ENCODE measurements at regions not wholly inside any gene's neighbourhood (a gene's known extent, or its start where the extent isn't known, plus 50 kb on each side); places are given as distances from the start of the nearest gene placed in this dataset.
"Not testable (repeated sequence)": the region's sequence is repeated elsewhere in the genome, so short reads cannot be mapped to it uniquely, and the experiment has no call there.

DNA sequence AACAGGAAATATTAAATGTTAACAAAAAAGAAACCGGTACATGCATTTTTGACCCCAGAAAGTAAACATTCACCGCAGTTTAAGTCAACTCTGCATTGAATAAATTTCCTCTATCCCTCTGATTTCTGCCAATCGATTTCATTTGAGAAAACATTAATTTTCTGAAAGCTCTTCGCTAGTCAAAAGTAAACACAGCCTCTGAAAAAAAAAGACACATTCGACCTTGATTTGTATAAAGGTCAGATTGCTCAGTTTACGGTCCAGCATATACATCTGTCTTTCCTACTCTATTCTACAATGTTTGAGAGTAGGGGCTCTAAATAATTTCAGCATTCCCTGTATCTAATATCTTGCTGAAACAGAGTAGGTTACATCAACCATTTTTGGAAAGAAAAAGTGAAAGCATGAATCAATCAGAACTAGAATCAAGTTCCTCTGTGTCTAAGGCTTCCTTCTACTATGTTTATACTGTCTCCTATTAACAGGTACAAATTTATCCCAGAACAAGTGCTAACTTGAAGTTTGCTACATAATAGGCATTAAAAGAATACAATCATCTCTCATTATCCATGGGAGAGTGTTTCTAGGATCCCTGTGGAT is 243.8 kb downstream of the UBE2NL start:
- intact Hi-C loops (cut with micrococcal nuclease); H3K27ac Mint-ChIP-seq; H3K4me3 Mint-ChIP-seq; H3K27me3 ChIP-seq (ENCODE audit: insufficient read depth, low read length); H3K4me1 Mint-ChIP-seq; DNase-seq; H3K36me3 ChIP-seq (ENCODE audit: insufficient read depth, low read length); POLR2A ChIA-PET (ENCODE audit: partially characterized antibody); H3K4me3 ChIP-seq (ENCODE audit: low read length in 2 of 2); H3K9me3 ChIP-seq (ENCODE audit: control insufficient read depth in 1 of 2, low read length in 2 of 2); H3K4me1 ChIP-seq (ENCODE audit: insufficient read depth, low read length); CTCF ChIA-PET (ENCODE audit: partially characterized antibody); H3K36me3 Mint-ChIP-seq; H3K9me3 Mint-ChIP-seq; H3K27ac ChIP-seq (ENCODE audit: low read depth, low read length); H3K27me3 Mint-ChIP-seq: not testable (repeated sequence)

GRCh38 chrX:144129511-144129910 is 245.6 kb downstream of the UBE2NL start:
- H3K27ac Mint-ChIP-seq; H3K27me3 Mint-ChIP-seq; H3K9me3 Mint-ChIP-seq; DNase-seq; H3K36me3 Mint-ChIP-seq; CTCF ChIA-PET (ENCODE audit: partially characterized antibody); intact Hi-C loops (cut with micrococcal nuclease); H3K27me3 ChIP-seq (ENCODE audit: insufficient read depth, low read length); H3K36me3 ChIP-seq (ENCODE audit: insufficient read depth, low read length); POLR2A ChIA-PET (ENCODE audit: partially characterized antibody); H3K9me3 ChIP-seq (ENCODE audit: control insufficient read depth in 1 of 2, low read length in 2 of 2); H3K27ac ChIP-seq (ENCODE audit: low read depth, low read length); H3K4me3 Mint-ChIP-seq; H3K4me3 ChIP-seq (ENCODE audit: low read length in 2 of 2); H3K4me1 ChIP-seq (ENCODE audit: insufficient read depth, low read length); H3K4me1 Mint-ChIP-seq: not testable (repeated sequence)

DNA sequence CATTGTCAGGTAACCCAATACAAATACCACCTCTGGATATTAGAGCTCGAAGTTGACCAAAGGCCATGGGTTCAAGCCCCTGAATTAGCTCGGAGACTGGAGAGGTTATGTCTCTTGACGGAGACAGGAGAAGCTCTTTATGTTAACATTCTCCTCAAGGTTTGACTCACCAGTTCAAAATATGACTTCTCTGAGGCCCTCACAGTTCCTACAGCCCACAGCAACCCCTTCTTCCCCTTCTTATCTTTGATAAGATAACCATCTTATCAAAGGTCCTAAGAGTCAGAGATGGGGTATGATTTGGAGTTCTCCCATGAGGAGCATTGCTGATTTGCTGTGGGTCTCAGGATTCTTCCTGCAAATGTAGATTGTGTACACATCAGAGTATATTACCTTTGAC is 246.6 kb downstream of the UBE2NL start:
- intact Hi-C loops (cut with micrococcal nuclease); H3K4me1 Mint-ChIP-seq; H3K36me3 ChIP-seq (ENCODE audit: insufficient read depth, low read length); H3K4me1 ChIP-seq (ENCODE audit: insufficient read depth, low read length); H3K9me3 ChIP-seq (ENCODE audit: control insufficient read depth in 1 of 2, low read length in 2 of 2); H3K4me3 Mint-ChIP-seq; H3K4me3 ChIP-seq (ENCODE audit: low read length in 2 of 2); CTCF ChIA-PET (ENCODE audit: partially characterized antibody); H3K27me3 Mint-ChIP-seq; H3K36me3 Mint-ChIP-seq; H3K9me3 Mint-ChIP-seq; POLR2A ChIA-PET (ENCODE audit: partially characterized antibody); H3K27ac Mint-ChIP-seq; H3K27ac ChIP-seq (ENCODE audit: low read depth, low read length); H3K27me3 ChIP-seq (ENCODE audit: insufficient read depth, low read length); DNase-seq: not testable (repeated sequence)

DNA sequence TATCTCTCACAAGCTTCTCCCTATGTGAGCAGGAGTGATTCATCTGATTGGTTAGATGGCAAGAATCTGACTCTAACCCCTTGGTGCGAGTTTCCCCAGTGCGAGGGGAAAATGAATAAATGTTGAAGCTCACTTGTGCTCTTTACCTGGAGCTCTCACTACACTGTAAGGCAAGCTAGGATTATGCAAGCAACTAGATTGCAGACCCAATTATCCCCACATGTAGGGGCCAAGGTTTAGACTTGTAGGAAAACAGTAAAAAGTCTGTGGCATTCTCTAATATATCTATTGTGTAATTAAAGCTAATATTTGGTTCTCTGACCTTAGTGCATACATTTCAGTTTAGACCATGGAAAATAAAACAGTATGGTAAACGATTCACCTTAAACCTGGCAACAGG is 247.2 kb downstream of the UBE2NL start:
- H3K36me3 Mint-ChIP-seq; CTCF ChIA-PET (ENCODE audit: partially characterized antibody); intact Hi-C loops (cut with micrococcal nuclease); H3K4me3 Mint-ChIP-seq; H3K27me3 ChIP-seq (ENCODE audit: insufficient read depth, low read length); H3K9me3 ChIP-seq (ENCODE audit: control insufficient read depth in 1 of 2, low read length in 2 of 2); H3K4me1 ChIP-seq (ENCODE audit: insufficient read depth, low read length); H3K27ac Mint-ChIP-seq; POLR2A ChIA-PET (ENCODE audit: partially characterized antibody); H3K4me3 ChIP-seq (ENCODE audit: low read length in 2 of 2); H3K4me1 Mint-ChIP-seq; H3K36me3 ChIP-seq (ENCODE audit: insufficient read depth, low read length); H3K27ac ChIP-seq (ENCODE audit: low read depth, low read length); H3K9me3 Mint-ChIP-seq; DNase-seq; H3K27me3 Mint-ChIP-seq: not testable (repeated sequence)

DNA sequence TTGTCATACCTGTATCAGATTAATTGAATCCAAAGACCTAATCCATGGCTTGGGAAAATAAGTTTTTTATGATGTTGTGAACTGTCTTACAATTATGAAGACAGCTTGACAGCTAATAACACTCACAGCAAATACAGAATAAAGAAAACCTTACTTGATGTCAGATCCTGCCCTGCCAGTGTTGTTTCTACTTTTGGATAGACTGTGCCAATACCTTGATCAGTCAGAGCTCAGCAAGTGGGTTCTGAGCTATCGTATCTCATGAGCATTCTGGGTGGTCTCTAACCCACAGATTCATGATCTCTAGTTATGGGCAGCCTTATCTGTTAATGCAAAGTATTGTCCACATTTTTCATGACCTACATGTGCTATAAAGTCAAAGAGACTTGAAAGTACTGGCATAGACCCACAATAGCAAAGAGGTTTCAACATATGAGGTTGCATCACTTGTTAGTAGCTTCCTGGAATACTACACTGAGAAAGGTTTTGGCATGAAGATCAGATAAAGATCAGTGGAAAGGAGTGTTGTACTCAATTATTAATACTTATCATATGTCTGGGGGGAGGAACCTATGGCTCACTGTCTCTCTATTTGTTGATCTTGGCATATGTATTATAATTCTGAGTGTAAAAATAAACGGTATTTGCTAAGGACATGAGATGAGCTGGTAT is 250.7 kb downstream of the UBE2NL start:
- H3K36me3 ChIP-seq (ENCODE audit: insufficient read depth, low read length); H3K9me3 ChIP-seq (ENCODE audit: control insufficient read depth in 1 of 2, low read length in 2 of 2); H3K27ac Mint-ChIP-seq; intact Hi-C loops (cut with micrococcal nuclease); H3K9me3 Mint-ChIP-seq; POLR2A ChIA-PET (ENCODE audit: partially characterized antibody); H3K4me3 ChIP-seq (ENCODE audit: low read length in 2 of 2); H3K4me3 Mint-ChIP-seq; H3K4me1 ChIP-seq (ENCODE audit: insufficient read depth, low read length); CTCF ChIA-PET (ENCODE audit: partially characterized antibody); H3K27me3 ChIP-seq (ENCODE audit: insufficient read depth, low read length); H3K27me3 Mint-ChIP-seq; H3K36me3 Mint-ChIP-seq; DNase-seq; H3K27ac ChIP-seq (ENCODE audit: low read depth, low read length); H3K4me1 Mint-ChIP-seq: not testable (repeated sequence)

DNA sequence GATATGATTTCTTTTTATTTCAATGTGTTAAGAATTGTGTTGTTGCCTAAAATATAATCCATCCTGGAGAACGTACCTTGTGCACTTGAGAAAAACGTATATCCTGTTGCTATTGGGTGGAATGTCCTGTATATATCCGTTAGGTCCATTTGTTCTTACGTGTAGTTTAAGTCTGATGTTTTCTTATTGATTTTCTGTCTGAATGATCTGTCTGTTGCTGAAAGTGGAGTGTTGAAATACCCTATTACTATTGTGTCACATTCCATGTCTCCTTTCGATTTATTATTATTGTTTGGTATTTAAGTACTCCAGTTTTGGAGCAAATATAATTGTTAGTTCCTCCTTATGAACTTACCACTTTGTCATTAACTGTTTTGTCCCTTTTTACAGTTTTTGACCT is 270.6 kb downstream of the UBE2NL start:
- H3K9me3 Mint-ChIP-seq; H3K4me1 ChIP-seq (ENCODE audit: insufficient read depth, low read length); H3K27me3 ChIP-seq (ENCODE audit: insufficient read depth, low read length); H3K4me1 Mint-ChIP-seq; H3K4me3 Mint-ChIP-seq; H3K4me3 ChIP-seq (ENCODE audit: low read length in 2 of 2); H3K36me3 ChIP-seq (ENCODE audit: insufficient read depth, low read length); POLR2A ChIA-PET (ENCODE audit: partially characterized antibody); H3K27me3 Mint-ChIP-seq; H3K9me3 ChIP-seq (ENCODE audit: control insufficient read depth in 1 of 2, low read length in 2 of 2); CTCF ChIA-PET (ENCODE audit: partially characterized antibody); H3K27ac ChIP-seq (ENCODE audit: low read depth, low read length); H3K36me3 Mint-ChIP-seq; DNase-seq; H3K27ac Mint-ChIP-seq; intact Hi-C loops (cut with micrococcal nuclease): not testable (repeated sequence)

- H3K4me1 ChIP-seq (ENCODE audit: insufficient read depth, low read length); H3K9me3 Mint-ChIP-seq; H3K27ac Mint-ChIP-seq; H3K27ac ChIP-seq (ENCODE audit: low read depth, low read length); H3K4me1 Mint-ChIP-seq; DNase-seq; CTCF ChIA-PET (ENCODE audit: partially characterized antibody); H3K27me3 ChIP-seq (ENCODE audit: insufficient read depth, low read length); POLR2A ChIA-PET (ENCODE audit: partially characterized antibody); intact Hi-C loops (cut with micrococcal nuclease); H3K36me3 ChIP-seq (ENCODE audit: insufficient read depth, low read length); H3K27me3 Mint-ChIP-seq; H3K36me3 Mint-ChIP-seq; H3K9me3 ChIP-seq (ENCODE audit: control insufficient read depth in 1 of 2, low read length in 2 of 2); H3K4me3 Mint-ChIP-seq; H3K4me3 ChIP-seq (ENCODE audit: low read length in 2 of 2): not testable (repeated sequence)
These were observed 301.3 kb downstream of the UBE2NL start for GRCh38 chrX:144185197-144185596.

- intact Hi-C loops (cut with micrococcal nuclease); POLR2A ChIA-PET (ENCODE audit: partially characterized antibody); H3K4me3 ChIP-seq (ENCODE audit: low read length in 2 of 2); CTCF ChIA-PET (ENCODE audit: partially characterized antibody); H3K4me1 Mint-ChIP-seq; DNase-seq; H3K4me1 ChIP-seq (ENCODE audit: insufficient read depth, low read length); H3K36me3 Mint-ChIP-seq; H3K9me3 ChIP-seq (ENCODE audit: control insufficient read depth in 1 of 2, low read length in 2 of 2); H3K27ac Mint-ChIP-seq; H3K9me3 Mint-ChIP-seq; H3K27ac ChIP-seq (ENCODE audit: low read depth, low read length); H3K36me3 ChIP-seq (ENCODE audit: insufficient read depth, low read length); H3K27me3 Mint-ChIP-seq; H3K4me3 Mint-ChIP-seq; H3K27me3 ChIP-seq (ENCODE audit: insufficient read depth, low read length): not testable (repeated sequence)
These were observed 304.6 kb downstream of the UBE2NL start for GRCh38 chrX:144188489-144188888.

All from CD4-positive, alpha-beta memory T cell (primary cell).